ENCODE measurements at regions not wholly inside any gene's neighbourhood (a gene's known extent, or its start where the extent isn't known, plus 50 kb on each side); places are given as distances from the start of the nearest gene placed in this dataset.
"Not testable (repeated sequence)": the region's sequence is repeated elsewhere in the genome, so short reads cannot be mapped to it uniquely, and the experiment has no call there.

DNA sequence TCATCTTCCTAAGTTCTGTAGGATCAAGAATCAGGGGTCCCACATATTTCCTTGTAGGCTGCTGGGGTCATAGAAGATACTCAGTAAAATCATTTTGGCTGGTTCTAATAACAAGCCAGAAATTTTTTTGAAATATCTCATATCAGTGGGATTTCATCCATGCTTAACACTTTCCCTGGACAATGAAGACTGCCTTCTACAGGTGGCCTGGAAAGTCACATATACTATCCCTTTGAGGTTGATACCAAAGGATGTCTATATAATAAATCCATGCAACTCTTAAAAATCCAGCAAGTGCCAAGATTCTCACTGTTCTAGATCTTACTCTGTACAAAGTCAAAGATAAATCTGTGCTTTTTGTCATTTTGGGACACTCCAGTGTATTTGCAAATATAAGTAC lies 225.8 kb upstream of the NEBL start:
- DNase-seq, result no peak
- H3K27ac ChIP-seq (ENCODE audit: low read length), result no peak overlapping the region
- H3K36me3 ChIP-seq (ENCODE audit: control insufficient read depth, insufficient read depth, low read length), result no peaks in the 10 kb centered on the region
- H3K4me1 ChIP-seq (ENCODE audit: control insufficient read depth, insufficient read depth, low read length), result no peaks in the 10 kb centered on the region
- H3K9me3 ChIP-seq (ENCODE audit: control insufficient read depth, low read depth, low read length), result no peaks in the 10 kb centered on the region
- no peak overlapping the region for H3K4me3 ChIP-seq (ENCODE audit: low read length)
- no peaks in the 10 kb centered on the region for H3K27me3 ChIP-seq (ENCODE audit: control insufficient read depth, insufficient read depth, low read length)

DNA sequence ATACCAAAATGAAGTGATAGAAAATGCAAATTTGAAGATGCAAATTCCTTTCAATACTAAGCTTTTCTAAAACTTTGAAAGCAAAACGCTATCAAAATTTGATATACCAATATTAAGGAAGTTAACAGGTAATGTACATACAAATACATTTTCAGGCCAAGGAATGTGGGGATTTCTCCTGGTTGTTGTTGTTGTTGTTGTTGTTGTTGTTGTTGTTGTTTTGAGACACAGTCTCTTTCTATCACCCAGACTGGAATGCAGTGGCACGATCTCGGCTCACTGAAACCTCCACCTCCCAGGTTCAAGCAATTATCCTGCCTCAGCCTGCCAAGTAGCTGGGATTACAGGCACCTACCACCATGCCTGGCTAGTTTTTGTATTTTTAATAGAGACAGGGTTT lies 224.7 kb upstream of the NEBL start:
- H3K27ac ChIP-seq (ENCODE audit: low read length); H3K4me3 ChIP-seq (ENCODE audit: low read length); H3K36me3 ChIP-seq (ENCODE audit: control insufficient read depth, insufficient read depth, low read length); H3K4me1 ChIP-seq (ENCODE audit: control insufficient read depth, insufficient read depth, low read length); H3K9me3 ChIP-seq (ENCODE audit: control insufficient read depth, low read depth, low read length); H3K27me3 ChIP-seq (ENCODE audit: control insufficient read depth, insufficient read depth, low read length); DNase-seq: not testable (repeated sequence)
- WGBS (ENCODE audit: insufficient coverage, low lambda C conversion rate), result no CpG with 5 or more reads among the region's 3 CpGs

DNA sequence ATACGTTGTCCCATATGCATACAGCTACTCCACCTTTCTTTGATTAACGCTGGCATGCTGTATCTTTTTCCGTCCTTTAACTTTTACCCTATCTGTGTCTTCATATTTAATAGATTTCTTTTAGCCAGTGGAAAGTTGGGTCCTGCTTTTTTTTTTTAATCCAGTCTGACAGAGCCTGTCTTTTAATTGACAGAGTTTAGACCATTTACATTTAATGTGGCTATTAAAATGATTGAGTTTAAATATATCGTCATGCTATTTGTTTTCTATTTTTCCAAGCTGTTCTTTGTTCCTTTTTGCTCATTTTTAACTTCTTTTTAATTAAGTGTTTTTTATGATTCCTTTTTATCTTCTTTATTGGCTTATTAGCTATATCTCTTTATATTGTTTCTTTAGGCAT lies 217.6 kb upstream of the NEBL start:
- Histone ChIP-seq H3K27ac (ENCODE audit: low read length) (no peak overlapping the region), H3K36me3 (ENCODE audit: control insufficient read depth, insufficient read depth, low read length) (no peaks in the 10 kb centered on the region), H3K4me3 (ENCODE audit: low read length) (no peak overlapping the region), H3K9me3 (ENCODE audit: control insufficient read depth, low read depth, low read length) (no peaks in the 10 kb centered on the region), H3K27me3 (ENCODE audit: control insufficient read depth, insufficient read depth, low read length) (no peaks in the 10 kb centered on the region), H3K4me1 (ENCODE audit: control insufficient read depth, insufficient read depth, low read length) (no peaks in the 10 kb centered on the region)
- no peak for DNase-seq
- WGBS (ENCODE audit: insufficient coverage, low lambda C conversion rate), result 96% methylated on average over 4 of the region's 4 CpGs

DNA sequence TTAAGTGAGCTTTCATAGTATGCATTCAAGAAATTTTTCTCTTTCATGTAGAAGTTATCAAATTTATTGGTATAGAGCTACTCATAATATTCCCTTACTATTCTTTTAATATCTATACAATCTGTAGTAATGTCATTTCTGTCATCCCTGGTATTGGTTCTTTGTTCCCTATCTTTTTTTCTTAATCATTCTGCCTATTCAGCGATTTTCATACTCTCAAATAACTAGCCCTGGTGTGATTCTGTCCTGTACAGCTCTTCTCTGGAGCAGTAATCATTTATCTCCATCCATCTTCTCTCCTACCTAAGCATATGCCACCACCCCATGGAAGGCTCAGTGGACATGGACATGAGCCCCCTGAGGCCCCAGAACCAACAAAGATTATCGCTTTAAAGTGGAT lies 213.2 kb upstream of the NEBL start:
- H3K4me3 ChIP-seq (ENCODE audit: low read length), result no peak overlapping the region
- H3K27me3 ChIP-seq (ENCODE audit: control insufficient read depth, insufficient read depth, low read length), result no peaks in the 10 kb centered on the region
- no peak for DNase-seq
- H3K4me1 ChIP-seq (ENCODE audit: control insufficient read depth, insufficient read depth, low read length), result no peaks in the 10 kb centered on the region
- H3K27ac ChIP-seq (ENCODE audit: low read length), result no peak overlapping the region
- no peaks in the 10 kb centered on the region for H3K36me3 ChIP-seq (ENCODE audit: control insufficient read depth, insufficient read depth, low read length)
- 75% methylated on average over 1 of the region's 2 CpGs for WGBS (ENCODE audit: insufficient coverage, low lambda C conversion rate)
- no peaks in the 10 kb centered on the region for H3K9me3 ChIP-seq (ENCODE audit: control insufficient read depth, low read depth, low read length)

DNA sequence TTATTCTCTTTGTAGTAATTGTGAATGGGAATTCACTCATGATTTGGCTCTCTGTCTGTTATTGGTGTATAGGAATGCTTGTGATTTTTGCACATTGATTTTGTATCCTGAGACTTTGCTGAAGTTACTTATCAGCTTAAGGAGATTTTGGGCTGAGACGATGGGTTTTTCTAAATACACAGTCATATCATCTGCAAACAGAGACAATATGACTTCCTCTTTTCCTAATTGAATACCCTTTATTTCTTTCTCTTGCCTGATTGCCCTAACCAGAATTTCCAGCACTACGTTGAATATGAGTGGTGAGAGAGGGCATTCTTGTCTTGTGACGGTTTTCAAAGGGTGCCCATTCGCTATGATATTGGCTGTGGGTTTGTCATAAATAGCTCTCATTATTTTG lies 209.8 kb upstream of the NEBL start:
- not testable (repeated sequence) for H3K4me1 ChIP-seq (ENCODE audit: control insufficient read depth, insufficient read depth, low read length); H3K36me3 ChIP-seq (ENCODE audit: control insufficient read depth, insufficient read depth, low read length); H3K4me3 ChIP-seq (ENCODE audit: low read length); H3K27ac ChIP-seq (ENCODE audit: low read length); H3K27me3 ChIP-seq (ENCODE audit: control insufficient read depth, insufficient read depth, low read length); H3K9me3 ChIP-seq (ENCODE audit: control insufficient read depth, low read depth, low read length); DNase-seq
- no CpG with 5 or more reads among the region's 4 CpGs for WGBS (ENCODE audit: insufficient coverage, low lambda C conversion rate)

DNA sequence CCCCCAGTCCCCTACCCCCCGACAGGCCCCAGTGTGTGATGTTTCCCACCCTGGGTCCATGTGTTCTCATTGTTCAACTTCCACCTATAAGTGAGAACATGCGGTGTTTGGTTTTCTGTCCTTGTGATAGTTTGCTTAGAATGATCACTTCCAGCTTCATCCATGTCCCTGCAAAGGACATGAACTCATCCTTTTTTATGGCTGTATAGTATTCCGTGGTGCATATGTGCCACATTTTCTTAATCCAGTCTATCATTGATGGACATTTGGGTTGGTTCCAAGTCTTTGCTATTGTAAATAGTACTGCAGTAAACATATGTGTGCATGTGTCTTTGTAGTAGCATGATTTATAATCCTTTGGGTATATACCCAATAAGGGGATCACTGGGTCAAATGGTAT lies 208.2 kb upstream of the NEBL start:
- no CpG with 5 or more reads among the region's 3 CpGs for WGBS (ENCODE audit: insufficient coverage, low lambda C conversion rate)
- H3K27me3 ChIP-seq (ENCODE audit: control insufficient read depth, insufficient read depth, low read length); H3K9me3 ChIP-seq (ENCODE audit: control insufficient read depth, low read depth, low read length); H3K36me3 ChIP-seq (ENCODE audit: control insufficient read depth, insufficient read depth, low read length); H3K4me3 ChIP-seq (ENCODE audit: low read length); H3K27ac ChIP-seq (ENCODE audit: low read length); H3K4me1 ChIP-seq (ENCODE audit: control insufficient read depth, insufficient read depth, low read length); DNase-seq: not testable (repeated sequence)

DNA sequence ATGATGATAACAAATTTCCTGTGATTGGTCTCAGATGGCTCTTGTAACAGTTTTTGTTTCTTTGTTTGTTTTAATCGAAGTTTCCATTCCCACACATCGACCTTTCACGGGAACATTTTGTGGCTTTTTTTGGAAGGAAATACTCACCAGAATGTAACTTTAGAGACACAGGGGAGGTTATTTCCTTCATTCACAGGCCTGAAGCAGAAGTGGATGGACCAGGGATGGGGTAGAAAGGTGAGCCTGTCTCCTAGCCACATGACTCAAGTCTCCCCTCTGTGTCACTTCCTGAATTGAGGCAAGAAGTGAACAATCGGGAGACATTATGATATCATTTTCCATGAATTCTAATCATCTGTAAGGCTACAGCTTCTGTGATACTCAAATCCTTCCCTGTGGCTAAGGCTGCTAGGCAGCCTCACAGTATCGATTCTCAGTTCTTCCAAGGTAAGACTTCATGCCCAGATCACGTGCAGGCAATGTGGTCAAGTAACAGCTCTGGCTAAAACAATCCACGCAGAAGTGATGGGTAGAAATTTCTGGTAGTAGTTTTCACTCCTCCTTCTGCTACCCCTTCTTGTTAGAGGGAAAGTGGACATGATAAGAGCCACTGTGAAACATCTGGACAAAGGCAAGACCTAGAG lies 203.9 kb upstream of the NEBL start:
- Histone ChIP-seq H3K27me3 (ENCODE audit: control insufficient read depth, insufficient read depth, low read length) (no peaks in the 10 kb centered on the region), H3K36me3 (ENCODE audit: control insufficient read depth, insufficient read depth, low read length) (no peaks in the 10 kb centered on the region), H3K9me3 (ENCODE audit: control insufficient read depth, low read depth, low read length) (no peaks in the 10 kb centered on the region), H3K27ac (ENCODE audit: low read length) (no peak overlapping the region), H3K4me3 (ENCODE audit: low read length) (no peak overlapping the region), H3K4me1 (ENCODE audit: control insufficient read depth, insufficient read depth, low read length) (no peaks in the 10 kb centered on the region)
- no CpG with 5 or more reads among the region's 7 CpGs for WGBS (ENCODE audit: insufficient coverage, low lambda C conversion rate)
- DNase-seq, result no peak

DNA sequence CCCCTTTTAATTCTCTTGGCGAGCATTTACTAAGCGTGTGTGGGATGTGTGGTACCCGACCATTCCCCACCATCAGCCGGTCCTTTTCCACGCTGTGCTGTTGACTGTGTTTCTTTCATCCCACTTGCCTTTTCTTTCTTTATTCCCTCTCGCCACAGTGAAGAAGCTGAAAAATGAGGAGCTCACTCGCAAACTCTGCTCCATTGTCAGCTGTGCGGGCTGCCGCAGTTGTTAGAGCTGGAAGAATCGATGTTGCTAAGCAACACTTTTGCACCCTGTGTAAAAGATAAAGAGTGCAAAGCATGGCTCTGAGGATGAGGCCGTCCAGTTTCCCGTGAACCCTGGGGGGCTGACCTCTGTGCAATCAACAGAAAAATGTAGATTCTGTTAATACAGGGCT lies 203.1 kb upstream of the NEBL start:
- no peak overlapping the region for H3K27ac ChIP-seq (ENCODE audit: low read length)
- WGBS (ENCODE audit: insufficient coverage, low lambda C conversion rate), result 49% methylated on average over 4 of the region's 12 CpGs
- no peak for DNase-seq
- no peak overlapping the region for H3K4me3 ChIP-seq (ENCODE audit: low read length)
- no peaks in the 10 kb centered on the region for H3K9me3 ChIP-seq (ENCODE audit: control insufficient read depth, low read depth, low read length)
- H3K36me3 ChIP-seq (ENCODE audit: control insufficient read depth, insufficient read depth, low read length), result no peaks in the 10 kb centered on the region
- H3K4me1 ChIP-seq (ENCODE audit: control insufficient read depth, insufficient read depth, low read length), result no peaks in the 10 kb centered on the region
- no peaks in the 10 kb centered on the region for H3K27me3 ChIP-seq (ENCODE audit: control insufficient read depth, insufficient read depth, low read length)

DNA sequence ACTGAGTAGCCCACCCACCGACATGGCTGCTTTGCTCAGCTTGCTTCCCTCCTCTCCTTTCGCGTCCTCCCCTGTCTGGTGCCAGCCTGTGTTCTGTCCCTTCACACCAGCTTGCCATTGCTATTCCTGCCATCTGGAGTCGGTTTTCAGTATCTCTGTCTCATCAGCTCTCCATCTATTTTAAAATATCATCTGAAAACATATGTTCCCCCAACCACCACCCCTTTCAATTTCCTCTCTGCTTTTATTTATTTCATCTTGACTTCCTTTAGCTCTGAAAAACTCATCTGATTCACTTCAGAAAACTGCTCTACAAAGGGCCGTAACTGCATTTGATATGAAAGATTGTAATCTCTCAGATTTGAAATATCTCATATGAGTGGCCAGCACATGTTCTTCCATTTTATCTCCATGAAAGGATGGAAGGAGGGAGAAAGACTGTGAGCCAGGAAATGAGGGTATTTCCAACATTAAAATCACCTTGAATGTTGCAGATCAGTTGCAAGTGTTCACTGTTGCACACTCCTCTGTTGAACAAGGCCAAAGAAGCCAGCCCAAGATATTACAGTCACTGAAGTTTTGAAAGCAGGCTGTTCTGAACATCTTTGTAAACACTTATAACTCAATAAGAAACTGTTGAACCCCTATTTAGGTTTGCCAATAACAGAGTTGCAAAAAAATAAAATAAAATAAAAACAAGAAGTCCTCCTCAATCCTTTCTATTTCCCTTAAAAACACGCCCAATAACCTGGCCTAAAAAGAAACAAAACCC lies 202.4 kb upstream of the NEBL start:
- 94% methylated on average over 3 of the region's 6 CpGs for WGBS (ENCODE audit: insufficient coverage, low lambda C conversion rate)
- Histone ChIP-seq H3K27me3 (ENCODE audit: control insufficient read depth, insufficient read depth, low read length) (no peaks in the 10 kb centered on the region), H3K36me3 (ENCODE audit: control insufficient read depth, insufficient read depth, low read length) (no peaks in the 10 kb centered on the region), H3K4me1 (ENCODE audit: control insufficient read depth, insufficient read depth, low read length) (no peaks in the 10 kb centered on the region), H3K4me3 (ENCODE audit: low read length) (no peak overlapping the region), H3K9me3 (ENCODE audit: control insufficient read depth, low read depth, low read length) (no peaks in the 10 kb centered on the region), H3K27ac (ENCODE audit: low read length) (no peak overlapping the region)
- DNase-seq, result no peak

DNA sequence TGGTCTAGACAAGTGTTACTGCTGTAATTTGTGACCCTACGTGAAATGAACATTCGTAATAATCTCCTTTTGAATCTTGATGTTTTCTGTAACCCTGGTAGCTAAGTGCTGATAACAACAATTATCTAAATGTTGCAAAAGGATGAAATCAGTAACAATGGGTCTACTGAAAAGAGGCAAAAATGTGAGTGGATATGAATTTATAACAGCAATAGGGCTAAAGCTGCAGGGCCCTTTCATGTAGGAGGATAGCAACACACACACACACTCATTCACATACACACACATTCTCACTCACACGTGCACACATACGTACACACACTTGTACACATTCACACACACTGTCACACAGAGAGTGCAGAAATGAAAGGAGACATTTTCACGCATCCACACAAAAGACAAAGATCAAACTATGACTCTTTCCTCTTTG lies 200.8 kb upstream of the NEBL start:
- Histone ChIP-seq H3K4me3 (ENCODE audit: low read length) (no peak overlapping the region), H3K9me3 (ENCODE audit: control insufficient read depth, low read depth, low read length) (no peaks in the 10 kb centered on the region), H3K27me3 (ENCODE audit: control insufficient read depth, insufficient read depth, low read length) (no peaks in the 10 kb centered on the region), H3K36me3 (ENCODE audit: control insufficient read depth, insufficient read depth, low read length) (no peaks in the 10 kb centered on the region), H3K27ac (ENCODE audit: low read length) (no peak overlapping the region), H3K4me1 (ENCODE audit: control insufficient read depth, insufficient read depth, low read length) (no peaks in the 10 kb centered on the region)
- no peak for DNase-seq
- WGBS (ENCODE audit: insufficient coverage, low lambda C conversion rate), result 50% methylated on average over 1 of the region's 5 CpGs

DNA sequence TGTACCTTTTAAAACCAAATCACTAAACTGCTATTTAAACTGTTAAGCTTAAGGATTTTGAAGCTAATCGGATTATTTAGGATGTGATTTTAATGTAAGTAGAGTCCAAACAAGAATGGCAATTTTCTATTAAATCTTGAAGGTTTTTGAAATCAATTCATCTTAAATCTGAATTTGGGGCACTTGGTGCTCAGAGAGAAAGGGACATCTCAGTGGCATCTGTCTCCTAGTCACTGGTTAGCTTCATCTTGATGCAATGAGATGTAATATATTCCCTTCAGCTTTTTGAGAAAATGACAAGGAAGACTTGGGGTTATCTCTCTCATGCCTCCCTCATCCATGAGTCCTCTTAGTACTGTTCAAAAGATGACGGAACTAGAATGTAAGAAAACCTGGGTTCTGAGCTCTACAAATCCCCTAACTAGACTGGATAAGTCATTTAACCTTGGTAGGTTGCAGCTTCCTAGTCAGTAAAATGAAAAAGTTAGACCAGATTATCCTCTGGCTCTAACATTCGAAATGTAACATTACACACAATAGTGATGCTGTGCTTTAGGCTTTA lies 198.5 kb upstream of the NEBL start:
- no peak overlapping the region for H3K27ac ChIP-seq (ENCODE audit: low read length)
- 100% methylated on average over 1 of the region's 3 CpGs for WGBS (ENCODE audit: insufficient coverage, low lambda C conversion rate)
- no peaks in the 10 kb centered on the region for H3K9me3 ChIP-seq (ENCODE audit: control insufficient read depth, low read depth, low read length)
- DNase-seq, result no peak
- H3K4me1 ChIP-seq (ENCODE audit: control insufficient read depth, insufficient read depth, low read length), result no peaks in the 10 kb centered on the region
- H3K36me3 ChIP-seq (ENCODE audit: control insufficient read depth, insufficient read depth, low read length), result no peaks in the 10 kb centered on the region
- H3K4me3 ChIP-seq (ENCODE audit: low read length), result no peak overlapping the region
- H3K27me3 ChIP-seq (ENCODE audit: control insufficient read depth, insufficient read depth, low read length), result no peaks in the 10 kb centered on the region

Data from large intestine (tissue), 3 donors.